ENCODE measurements at regions not wholly inside any gene's neighbourhood (a gene's known extent, or its start where the extent isn't known, plus 50 kb on each side); places are given as distances from the start of the nearest gene placed in this dataset.

DNA sequence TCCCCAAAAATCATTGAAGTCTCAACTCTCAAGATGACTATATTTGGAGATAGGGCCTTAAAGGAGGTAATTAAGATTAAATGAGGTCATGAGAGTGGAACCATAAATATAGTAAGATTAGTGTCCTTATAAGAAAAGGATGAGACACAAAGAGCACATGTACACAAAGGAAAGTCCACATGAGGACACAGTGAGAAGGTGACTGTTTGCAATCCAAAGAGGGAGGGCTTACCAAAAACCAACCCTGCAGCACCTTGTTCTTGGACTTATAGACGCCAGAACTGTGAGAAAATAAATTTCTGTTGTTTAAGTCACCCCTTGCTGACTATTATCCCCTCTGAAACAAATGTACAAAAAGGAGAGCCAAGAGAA lies 150.4 kb upstream of the SMLR1 start:
- H3K4me3 ChIP-seq (ENCODE audit: control insufficient read depth, low read depth, low read length) = no peak overlapping the region
- no peak for DNase-seq (ENCODE audit: low read depth)
- TF ChIP-seq, protein P1, sequence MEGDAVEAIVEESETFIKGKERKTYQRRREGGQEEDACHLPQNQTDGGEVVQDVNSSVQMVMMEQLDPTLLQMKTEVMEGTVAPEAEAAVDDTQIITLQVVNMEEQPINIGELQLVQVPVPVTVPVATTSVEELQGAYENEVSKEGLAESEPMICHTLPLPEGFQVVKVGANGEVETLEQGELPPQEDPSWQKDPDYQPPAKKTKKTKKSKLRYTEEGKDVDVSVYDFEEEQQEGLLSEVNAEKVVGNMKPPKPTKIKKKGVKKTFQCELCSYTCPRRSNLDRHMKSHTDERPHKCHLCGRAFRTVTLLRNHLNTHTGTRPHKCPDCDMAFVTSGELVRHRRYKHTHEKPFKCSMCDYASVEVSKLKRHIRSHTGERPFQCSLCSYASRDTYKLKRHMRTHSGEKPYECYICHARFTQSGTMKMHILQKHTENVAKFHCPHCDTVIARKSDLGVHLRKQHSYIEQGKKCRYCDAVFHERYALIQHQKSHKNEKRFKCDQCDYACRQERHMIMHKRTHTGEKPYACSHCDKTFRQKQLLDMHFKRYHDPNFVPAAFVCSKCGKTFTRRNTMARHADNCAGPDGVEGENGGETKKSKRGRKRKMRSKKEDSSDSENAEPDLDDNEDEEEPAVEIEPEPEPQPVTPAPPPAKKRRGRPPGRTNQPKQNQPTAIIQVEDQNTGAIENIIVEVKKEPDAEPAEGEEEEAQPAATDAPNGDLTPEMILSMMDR (IDR thresholded peaks at IDR 0.05; ENCODE audit: control insufficient read depth, insufficient read depth, low read depth, low read length, missing control alignments) = no peak

DNA sequence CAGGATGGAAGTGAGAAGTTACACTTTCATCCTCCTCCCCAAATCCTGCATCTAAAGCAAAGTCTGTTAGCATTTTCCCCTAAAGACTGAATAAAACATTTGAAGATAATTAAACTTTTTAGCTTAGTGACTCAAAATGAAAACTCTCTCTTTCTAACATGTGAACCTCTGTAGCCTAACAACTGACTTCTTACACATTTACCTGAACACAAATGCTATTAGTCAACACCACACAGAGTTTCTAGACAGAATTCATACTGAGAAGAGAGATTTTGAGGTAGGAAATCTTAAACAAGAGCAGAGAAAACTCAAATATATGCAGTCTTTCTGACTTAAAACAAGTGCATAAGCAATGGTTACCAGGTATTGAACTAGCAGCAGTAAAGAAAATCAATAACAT lies 149.9 kb upstream of the SMLR1 start:
- TF ChIP-seq, protein P1 (IDR thresholded peaks at IDR 0.05; ENCODE audit: control insufficient read depth, insufficient read depth, low read depth, low read length, missing control alignments) = no peak
- no peak for DNase-seq (ENCODE audit: low read depth)
- H3K4me3 ChIP-seq (ENCODE audit: control insufficient read depth, low read depth, low read length) = no peak overlapping the region

DNA sequence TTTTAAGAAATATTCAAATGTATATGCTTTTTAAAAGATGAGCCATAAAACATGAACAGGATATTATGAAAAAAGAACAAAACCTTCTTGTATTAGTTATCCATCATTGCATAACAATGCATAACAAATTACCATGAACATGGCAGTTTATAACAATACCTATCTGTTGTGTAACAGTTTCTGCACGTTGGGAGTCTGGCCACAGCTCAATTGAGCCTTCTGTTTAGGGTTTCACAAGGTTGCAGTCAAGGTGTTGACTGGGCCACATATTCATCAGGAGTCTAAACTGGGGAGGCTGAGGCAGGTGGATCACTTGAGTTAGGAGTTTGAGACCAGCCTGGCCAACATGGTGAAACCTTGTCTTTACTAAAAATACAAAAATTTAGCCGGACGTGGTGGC lies 149.4 kb upstream of the SMLR1 start:
- no peak for DNase-seq (ENCODE audit: low read depth)
- H3K4me3 ChIP-seq (ENCODE audit: control insufficient read depth, low read depth, low read length) = no peak overlapping the region
- TF ChIP-seq, protein P1 (IDR thresholded peaks at IDR 0.05; ENCODE audit: control insufficient read depth, insufficient read depth, low read depth, low read length, missing control alignments) = no peak

DNA sequence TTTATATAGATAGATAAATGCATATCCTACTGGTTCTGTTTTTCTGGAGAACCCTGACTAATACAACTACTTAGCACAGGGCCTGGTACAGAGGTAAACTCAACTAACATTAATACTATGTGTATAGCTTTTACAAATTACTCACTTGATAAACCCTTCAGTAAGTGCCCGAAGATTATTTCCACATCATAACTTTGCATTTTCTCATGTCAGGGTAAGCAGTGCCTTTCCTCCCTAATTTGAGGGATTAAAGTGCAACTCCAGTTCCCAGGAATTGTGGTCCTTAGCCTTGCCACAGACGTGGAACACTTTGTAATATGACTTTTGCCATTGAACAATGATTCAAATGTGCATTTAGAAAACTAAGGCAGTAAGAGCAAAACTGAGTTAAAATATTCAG lies 147.5 kb upstream of the SMLR1 start:
- H3K4me3 ChIP-seq (ENCODE audit: control insufficient read depth, low read depth, low read length) = no peak overlapping the region
- TF ChIP-seq, protein P1 (IDR thresholded peaks at IDR 0.05; ENCODE audit: control insufficient read depth, insufficient read depth, low read depth, low read length, missing control alignments) = no peak
- no peak for DNase-seq (ENCODE audit: low read depth)

DNA sequence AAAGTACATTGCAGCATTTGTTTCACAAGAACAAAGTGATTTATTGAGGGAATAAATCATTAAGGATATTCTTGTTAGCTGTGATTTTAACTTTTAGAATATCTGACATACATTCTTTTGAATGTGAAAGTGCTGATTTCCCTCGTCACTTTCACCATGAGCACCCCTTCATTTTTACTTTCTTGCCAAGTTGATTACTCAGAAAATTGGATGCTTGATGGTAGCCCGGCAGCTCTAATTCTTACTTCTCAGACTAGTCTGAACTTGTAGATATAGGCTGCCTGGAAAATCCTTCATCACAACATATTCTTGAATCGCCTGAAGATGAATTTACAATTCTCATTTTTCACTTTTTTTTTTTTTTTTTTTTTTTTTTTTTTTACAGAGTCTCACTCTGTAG lies 147.1 kb upstream of the SMLR1 start:
- no peak for DNase-seq (ENCODE audit: low read depth)
- TF ChIP-seq, protein P1 (IDR thresholded peaks at IDR 0.05; ENCODE audit: control insufficient read depth, insufficient read depth, low read depth, low read length, missing control alignments) = no peak
- no peak overlapping the region for H3K4me3 ChIP-seq (ENCODE audit: control insufficient read depth, low read depth, low read length)

DNA sequence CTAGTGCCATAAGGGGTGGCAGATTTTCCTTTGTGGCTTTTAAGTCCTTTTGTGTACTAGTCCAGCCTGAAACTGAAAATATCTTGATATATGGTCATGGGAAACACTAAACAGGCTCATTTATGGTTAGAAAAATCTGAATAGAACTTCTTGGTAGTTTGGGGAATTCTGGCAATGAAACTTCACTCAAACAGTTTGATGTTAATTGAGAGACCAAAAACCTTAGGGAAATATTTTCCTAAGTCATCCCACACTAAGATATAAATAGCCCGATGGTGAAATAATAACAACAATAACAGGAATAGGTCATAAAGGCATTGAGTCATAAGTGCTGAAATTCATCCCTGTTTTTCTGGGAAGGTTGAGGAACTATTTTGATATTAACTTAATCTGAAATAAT lies 146.2 kb upstream of the SMLR1 start:
- no peak overlapping the region for H3K4me3 ChIP-seq (ENCODE audit: control insufficient read depth, low read depth, low read length)
- TF ChIP-seq, protein P1 (IDR thresholded peaks at IDR 0.05; ENCODE audit: control insufficient read depth, insufficient read depth, low read depth, low read length, missing control alignments) = no peak
- peak; percentile 77 for DNase-seq (ENCODE audit: low read depth)

DNA sequence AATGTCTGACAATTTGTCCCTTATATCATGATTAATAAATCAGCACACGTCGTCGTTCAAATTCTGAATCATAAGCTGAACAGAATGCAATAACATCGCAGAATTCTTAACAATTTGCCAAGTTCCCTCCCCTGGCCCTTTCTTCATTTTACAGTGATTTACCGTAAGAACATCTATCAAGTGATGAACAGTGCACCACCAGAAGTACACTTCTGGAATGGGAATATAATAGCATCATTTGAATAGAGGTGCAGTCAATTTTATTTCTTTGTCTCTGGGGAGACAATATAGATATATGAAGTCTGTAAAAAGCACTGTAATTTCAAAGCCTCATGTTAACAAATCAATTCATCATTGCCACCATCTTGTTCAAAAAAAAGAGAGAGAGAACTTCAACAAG lies 145.1 kb upstream of the SMLR1 start:
- TF ChIP-seq, protein P1 (IDR thresholded peaks at IDR 0.05; ENCODE audit: control insufficient read depth, insufficient read depth, low read depth, low read length, missing control alignments) = no peak
- DNase-seq (ENCODE audit: low read depth) = no peak

More for the DNA sequence above, 145.1 kb upstream of the SMLR1 start:
- no peak overlapping the region for H3K4me3 ChIP-seq (ENCODE audit: control insufficient read depth, low read depth, low read length)

Data from AG09309 (cell line).